IPS-20b (cell line): ENCODE measurements at regions not wholly inside any gene's neighbourhood (a gene's known extent, or its start where the extent isn't known, plus 50 kb on each side); places are given as distances from the start of the nearest gene placed in this dataset.

Source experiments
- H3K27ac ChIP-seq: one replicate; pipeline ENCODE4 v1.5.1; 2013; ENCODE audit warnings: low read length
- H3K27me3 ChIP-seq: 2 replicates; pipeline ENCODE4 v1.6.1; 2013; ENCODE audit warnings: mild to moderate bottlenecking, low read length, inconsistent platforms; ENCODE audit not compliant: insufficient read depth
- H3K36me3 ChIP-seq: 2 replicates; pipeline ENCODE4 v1.6.1; 2013; ENCODE audit warnings: low read depth, mild to moderate bottlenecking, inconsistent platforms, low read length, moderate library complexity; ENCODE audit not compliant: insufficient read depth
- H3K4me1 ChIP-seq: 2 replicates; pipeline ENCODE4 v1.6.1; 2013; ENCODE audit warnings: mild to moderate bottlenecking, control low read depth, inconsistent platforms, low read length, moderate library complexity; ENCODE audit not compliant: insufficient read depth
- H3K4me3 ChIP-seq: 2 replicates; pipeline ENCODE4 v1.5.1; 2013; ENCODE audit warnings: mild to moderate bottlenecking, low read length, inconsistent platforms
- H3K9ac ChIP-seq: 2 replicates; pipeline ENCODE4 v1.6.1; 2013; ENCODE audit warnings: low read depth, mild to moderate bottlenecking, inconsistent platforms, low read length, moderate library complexity
- H3K9me3 ChIP-seq: 2 replicates; pipeline ENCODE4 v1.6.1; 2013; ENCODE audit warnings: mild to moderate bottlenecking, low read depth, low read length, inconsistent platforms; ENCODE audit not compliant: insufficient read depth

GRCh38 chr5:63555874-63556273 is 406.4 kb downstream of the HTR1A start:
- Histone ChIP-seq H3K36me3 (no peaks in the 10 kb centered on the region), H3K9me3 (no peaks in the 10 kb centered on the region), H3K9ac (no peak overlapping the region), H3K4me1 (no peaks in the 10 kb centered on the region), H3K4me3 (no peak overlapping the region), H3K27ac (no peak overlapping the region), H3K27me3 (no peaks in the 10 kb centered on the region)

GRCh38 chr5:63554191-63554590 is 408.1 kb downstream of the HTR1A start:
- Histone ChIP-seq H3K27me3 (no peaks in the 10 kb centered on the region), H3K27ac (no peak overlapping the region), H3K4me3 (no peak overlapping the region)

GRCh38 chr5:63553073-63553472 is 409.2 kb downstream of the HTR1A start:
- Histone ChIP-seq H3K9me3 (no peaks in the 10 kb centered on the region), H3K9ac (no peak overlapping the region), H3K27ac (no peak overlapping the region), H3K4me1 (no peaks in the 10 kb centered on the region), H3K36me3 (no peaks in the 10 kb centered on the region), H3K4me3 (no peak overlapping the region), H3K27me3 (no peaks in the 10 kb centered on the region)

More at GRCh38 chr5:63554191-63554590, 408.1 kb downstream of the HTR1A start:
- Histone ChIP-seq H3K9ac (no peak overlapping the region), H3K4me1 (no peaks in the 10 kb centered on the region), H3K9me3 (no peaks in the 10 kb centered on the region), H3K36me3 (no peaks in the 10 kb centered on the region)

GRCh38 chr5:63535840-63536602 is 426.2 kb downstream of the HTR1A start:
- H3K27me3 ChIP-seq: no peaks in the 10 kb centered on the region
- no peak overlapping the region for H3K27ac ChIP-seq
- no peak overlapping the region for H3K9ac ChIP-seq
- H3K36me3 ChIP-seq: no peaks in the 10 kb centered on the region
- no peaks in the 10 kb centered on the region for H3K4me1 ChIP-seq
- H3K9me3 ChIP-seq: peaks cover 4% of the 10 kb centered on the region; the same call in 1 of the 2 replicates
- H3K4me3 ChIP-seq: no peak overlapping the region

- Histone ChIP-seq H3K4me1 (no peaks in the 10 kb centered on the region), H3K27ac (no peak overlapping the region), H3K27me3 (no peaks in the 10 kb centered on the region), H3K9me3 (no peaks in the 10 kb centered on the region), H3K4me3 (no peak overlapping the region), H3K36me3 (no peaks in the 10 kb centered on the region), H3K9ac (no peak overlapping the region)
Measured at GRCh38 chr5:63524281-63524680, 438.0 kb downstream of the HTR1A start.

GRCh38 chr5:63516006-63516405 is 446.2 kb downstream of the HTR1A start:
- Histone ChIP-seq H3K9ac (no peak overlapping the region), H3K27ac (no peak overlapping the region), H3K27me3 (no peaks in the 10 kb centered on the region), H3K36me3 (no peaks in the 10 kb centered on the region), H3K4me1 (no peaks in the 10 kb centered on the region), H3K4me3 (no peak overlapping the region), H3K9me3 (no peaks in the 10 kb centered on the region)

GRCh38 chr5:63500242-63500641 is 462.0 kb downstream of the HTR1A start:
- H3K4me1 ChIP-seq: peaks cover 1% of the 10 kb centered on the region
- H3K9me3 ChIP-seq: no peaks in the 10 kb centered on the region
- no peak overlapping the region for H3K27ac ChIP-seq
- H3K4me3 ChIP-seq: no peak overlapping the region
- H3K9ac ChIP-seq: no peak overlapping the region
- no peaks in the 10 kb centered on the region for H3K36me3 ChIP-seq
- H3K27me3 ChIP-seq: no peaks in the 10 kb centered on the region

- Histone ChIP-seq H3K27me3 (no peaks in the 10 kb centered on the region), H3K9me3 (no peaks in the 10 kb centered on the region), H3K9ac (no peak overlapping the region), H3K4me3 (no peak overlapping the region), H3K27ac (no peak overlapping the region), H3K4me1 (peaks cover 6% of the 10 kb centered on the region), H3K36me3 (no peaks in the 10 kb centered on the region)
Measured at GRCh38 chr5:63495225-63495624, 467.0 kb downstream of the HTR1A start.

- Histone ChIP-seq H3K4me3 (no peak overlapping the region), H3K27ac (no peak overlapping the region), H3K9me3 (peaks cover 10% of the 10 kb centered on the region), H3K36me3 (no peaks in the 10 kb centered on the region), H3K9ac (no peak overlapping the region), H3K27me3 (no peaks in the 10 kb centered on the region), H3K4me1 (no peaks in the 10 kb centered on the region)
Measured at GRCh38 chr5:63483338-63483737, 478.9 kb downstream of the HTR1A start.

- Histone ChIP-seq H3K4me1 (no peaks in the 10 kb centered on the region), H3K9me3 (peaks cover 3% of the 10 kb centered on the region), H3K9ac (no peak overlapping the region), H3K27me3 (no peaks in the 10 kb centered on the region), H3K4me3 (no peak overlapping the region), H3K36me3 (no peaks in the 10 kb centered on the region), H3K27ac (no peak overlapping the region)
Measured at GRCh38 chr5:63473335-63473967, 488.8 kb downstream of the HTR1A start.

GRCh38 chr5:63456279-63456678 is 506.0 kb downstream of the HTR1A start:
- Histone ChIP-seq H3K36me3 (no peaks in the 10 kb centered on the region), H3K27ac (no peak overlapping the region), H3K27me3 (no peaks in the 10 kb centered on the region), H3K4me3 (no peak overlapping the region), H3K9me3 (no peaks in the 10 kb centered on the region), H3K4me1 (no peaks in the 10 kb centered on the region), H3K9ac (no peak overlapping the region)

GRCh38 chr5:63451188-63451587 is 511.1 kb downstream of the HTR1A start:
- H3K27me3 ChIP-seq: no peaks in the 10 kb centered on the region
- no peaks in the 10 kb centered on the region for H3K9me3 ChIP-seq
- H3K36me3 ChIP-seq: no peaks in the 10 kb centered on the region
- no peak overlapping the region for H3K9ac ChIP-seq
- H3K4me3 ChIP-seq: no peak overlapping the region
- no peaks in the 10 kb centered on the region for H3K4me1 ChIP-seq
- H3K27ac ChIP-seq: no peak overlapping the region
